ENCODE measurements at regions not wholly inside any gene's neighbourhood (a gene's known extent, or its start where the extent isn't known, plus 50 kb on each side); places are given as distances from the start of the nearest gene placed in this dataset.

- TF ChIP-seq CTCF (IDR thresholded peaks at IDR 0.05) (no peak), POLR2A (IDR thresholded peaks at IDR 0.05) (no peak)
These were observed 509.2 kb downstream of the TDRD15 start for GRCh38 chr2:21633015-21633414.

Measured in heart left ventricle (tissue), 13 donors.